ENCODE measurements at regions not wholly inside any gene's neighbourhood (a gene's known extent, or its start where the extent isn't known, plus 50 kb on each side); places are given as distances from the start of the nearest gene placed in this dataset.

DNA sequence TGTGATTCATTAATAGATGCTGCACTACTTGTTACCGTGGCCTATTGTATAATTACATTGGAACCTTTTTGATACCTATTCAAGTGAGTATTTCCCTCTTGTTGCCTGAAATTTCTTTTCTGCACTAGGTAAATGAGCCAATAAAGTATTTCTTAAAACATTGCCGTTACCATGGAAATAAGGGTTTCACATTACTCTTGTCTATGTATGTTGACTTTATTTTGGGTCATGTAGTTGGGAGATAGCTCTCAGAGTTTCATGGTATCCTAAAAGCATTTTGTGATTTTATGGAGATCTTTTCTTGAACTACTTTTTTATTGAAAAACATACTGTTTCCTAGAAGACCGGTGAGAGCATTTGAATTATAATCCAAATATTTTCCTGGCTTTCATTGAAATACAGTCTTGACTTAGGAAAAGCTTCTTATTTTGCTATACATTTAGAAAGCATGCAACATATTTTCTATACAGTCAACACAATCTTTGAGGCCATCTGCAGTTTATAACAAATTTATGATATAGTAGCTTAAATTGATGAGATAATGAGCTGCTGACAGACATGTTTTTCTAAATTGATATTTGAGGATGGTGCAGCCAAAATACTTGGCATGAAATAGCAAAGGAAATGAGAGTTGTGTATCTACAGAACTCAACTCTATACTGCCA is 650.4 kb downstream of the RFPL4B start:
- no peak for TF ChIP-seq EZH2 (IDR thresholded peaks at IDR 0.05; ENCODE audit: borderline replicate concordance, low read length)
- TF ChIP-seq, protein P1, sequence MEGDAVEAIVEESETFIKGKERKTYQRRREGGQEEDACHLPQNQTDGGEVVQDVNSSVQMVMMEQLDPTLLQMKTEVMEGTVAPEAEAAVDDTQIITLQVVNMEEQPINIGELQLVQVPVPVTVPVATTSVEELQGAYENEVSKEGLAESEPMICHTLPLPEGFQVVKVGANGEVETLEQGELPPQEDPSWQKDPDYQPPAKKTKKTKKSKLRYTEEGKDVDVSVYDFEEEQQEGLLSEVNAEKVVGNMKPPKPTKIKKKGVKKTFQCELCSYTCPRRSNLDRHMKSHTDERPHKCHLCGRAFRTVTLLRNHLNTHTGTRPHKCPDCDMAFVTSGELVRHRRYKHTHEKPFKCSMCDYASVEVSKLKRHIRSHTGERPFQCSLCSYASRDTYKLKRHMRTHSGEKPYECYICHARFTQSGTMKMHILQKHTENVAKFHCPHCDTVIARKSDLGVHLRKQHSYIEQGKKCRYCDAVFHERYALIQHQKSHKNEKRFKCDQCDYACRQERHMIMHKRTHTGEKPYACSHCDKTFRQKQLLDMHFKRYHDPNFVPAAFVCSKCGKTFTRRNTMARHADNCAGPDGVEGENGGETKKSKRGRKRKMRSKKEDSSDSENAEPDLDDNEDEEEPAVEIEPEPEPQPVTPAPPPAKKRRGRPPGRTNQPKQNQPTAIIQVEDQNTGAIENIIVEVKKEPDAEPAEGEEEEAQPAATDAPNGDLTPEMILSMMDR (IDR thresholded peaks at IDR 0.05; ENCODE audit: low read length): no peak
